ENCODE measurements at regions not wholly inside any gene's neighbourhood (a gene's known extent, or its start where the extent isn't known, plus 50 kb on each side); places are given as distances from the start of the nearest gene placed in this dataset.

GRCh38 chr4:115249808-115250207 lies 136.4 kb upstream of the NDST4 start:
- TF ChIP-seq CTCF (IDR thresholded peaks at IDR 0.05; ENCODE audit: poor library complexity) (no peak), EZH2phosphoT487 (IDR thresholded peaks at IDR 0.05; ENCODE audit: low read depth, severe bottlenecking, unreplicated experiment) (no peak), EZH2 (IDR thresholded peaks at IDR 0.05; ENCODE audit: borderline replicate concordance) (no peak)

Data from hepatocyte (in vitro differentiated cells).